Mesenteric fat pad (tissue), 1 donor: ENCODE measurements at regions not wholly inside any gene's neighbourhood (a gene's known extent, or its start where the extent isn't known, plus 50 kb on each side); places are given as distances from the start of the nearest gene placed in this dataset.
A peak's percentile ranks its signal among the peaks of the same experiment; 100 is the strongest.

Experiments
- DNase-seq: peaks from one replicate; pipeline ENCODE4 v3.0.0-alpha.2; 2020; ENCODE audit warnings: low spot score
- donor health status: DM: yes; HTN: yes; CAD: no.

DNA sequence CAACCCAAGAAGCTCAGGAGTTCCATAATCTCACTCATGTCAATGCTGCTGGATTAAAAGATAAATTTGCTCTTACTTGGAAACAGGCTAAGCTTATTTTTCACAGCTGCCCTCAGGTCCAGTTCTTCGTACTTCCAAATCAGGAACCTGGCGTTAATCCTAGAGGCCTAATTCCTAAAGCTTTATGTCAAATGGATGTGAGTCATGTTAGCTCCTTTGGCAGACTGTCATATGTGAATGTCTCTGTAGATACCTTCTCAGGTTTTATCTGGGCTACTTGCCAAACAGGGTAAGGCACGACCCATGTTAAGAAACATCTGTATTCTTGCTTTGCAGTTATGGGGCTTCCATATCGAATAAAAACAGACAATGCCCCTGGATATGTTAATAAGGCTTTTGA, 504.6 kb downstream of the ALG10 start:
- no peak for DNase-seq

DNA sequence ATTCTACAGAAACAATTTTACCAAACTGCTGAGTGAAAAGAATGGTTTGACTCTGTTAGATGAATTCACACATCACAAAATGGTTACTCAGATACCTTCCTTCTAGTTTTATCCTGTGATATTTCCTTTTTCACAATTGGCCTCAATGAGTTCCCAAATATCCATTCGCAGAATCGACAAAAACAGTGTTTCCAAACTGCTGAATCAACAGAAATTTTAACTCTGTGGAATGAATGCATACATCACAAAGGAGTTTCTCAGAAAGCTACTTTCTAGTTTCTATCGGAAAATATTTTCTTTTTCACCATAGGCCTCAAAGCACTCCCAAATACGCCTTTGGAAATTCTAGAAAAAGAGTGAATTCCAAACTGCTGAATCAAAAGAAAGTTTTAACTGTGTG, 525.0 kb downstream of the ALG10 start:
- no peak for DNase-seq

DNA sequence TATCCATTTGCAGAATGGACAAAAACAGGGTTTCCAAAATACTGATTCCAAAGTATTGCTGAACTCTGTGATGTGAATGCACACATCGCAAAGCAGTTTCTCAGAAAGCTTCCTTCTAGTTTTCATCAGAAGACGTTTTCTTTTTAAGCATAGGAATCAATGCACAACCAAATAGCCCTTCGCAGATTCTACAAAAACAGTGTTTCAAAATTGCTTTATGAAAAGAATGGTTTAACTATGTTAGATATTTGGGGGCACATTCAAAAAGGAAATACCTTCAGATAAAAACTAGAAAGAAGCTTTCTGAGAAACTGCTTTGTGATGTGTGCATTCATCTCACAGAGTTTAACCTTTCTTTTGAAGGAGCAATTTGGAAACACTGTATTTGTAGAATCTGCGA, 569.7 kb downstream of the ALG10 start:
- DNase-seq = no peak

DNA sequence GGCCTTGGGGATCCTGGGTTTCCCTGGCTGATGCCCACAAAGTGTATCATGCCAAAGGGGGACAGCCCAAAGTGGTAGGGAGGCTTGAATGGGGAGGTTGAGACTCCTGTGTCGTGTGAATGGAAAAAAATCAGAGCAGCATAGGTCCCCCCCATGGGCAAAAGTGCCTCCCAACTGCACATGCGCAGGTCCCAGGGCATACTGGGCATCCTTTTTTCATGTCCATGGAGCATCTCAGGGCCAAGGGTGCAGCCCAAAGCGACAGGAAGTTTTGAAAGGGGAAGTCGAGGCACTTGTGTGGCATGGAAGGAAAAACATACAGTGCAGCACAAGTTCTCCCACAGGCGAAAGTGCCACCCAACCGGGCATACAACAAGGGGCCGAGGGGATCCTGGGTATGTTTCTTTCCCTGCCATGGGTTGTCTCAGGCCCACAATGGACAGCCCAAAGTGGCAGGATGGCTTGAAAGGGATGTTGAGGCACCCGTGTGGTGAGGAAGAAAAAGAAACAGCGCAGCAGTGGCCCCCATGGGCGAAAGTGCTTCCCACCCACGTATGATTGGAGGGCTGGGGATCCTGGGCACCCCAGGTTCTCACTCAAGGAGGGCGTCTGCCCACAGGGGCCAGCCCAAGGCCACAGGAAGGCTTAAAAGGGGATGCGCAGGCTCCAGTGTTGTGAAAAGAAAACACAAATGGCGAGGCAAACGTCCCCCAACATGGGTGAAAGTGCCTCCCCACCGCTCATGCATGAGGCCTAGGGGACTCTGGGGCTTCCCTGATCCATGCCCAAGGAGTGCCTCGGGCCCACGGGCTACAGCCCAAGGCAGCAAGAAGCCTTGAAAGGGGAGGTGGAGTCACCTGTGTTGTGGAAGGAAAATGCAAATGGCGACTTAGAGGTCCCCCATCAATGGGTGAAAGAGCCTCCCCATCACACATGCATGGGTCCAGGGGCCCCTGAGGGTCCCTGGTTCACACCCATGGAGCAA, 573.7 kb downstream of the ALG10 start:
- peak; percentile 67 for DNase-seq

DNA sequence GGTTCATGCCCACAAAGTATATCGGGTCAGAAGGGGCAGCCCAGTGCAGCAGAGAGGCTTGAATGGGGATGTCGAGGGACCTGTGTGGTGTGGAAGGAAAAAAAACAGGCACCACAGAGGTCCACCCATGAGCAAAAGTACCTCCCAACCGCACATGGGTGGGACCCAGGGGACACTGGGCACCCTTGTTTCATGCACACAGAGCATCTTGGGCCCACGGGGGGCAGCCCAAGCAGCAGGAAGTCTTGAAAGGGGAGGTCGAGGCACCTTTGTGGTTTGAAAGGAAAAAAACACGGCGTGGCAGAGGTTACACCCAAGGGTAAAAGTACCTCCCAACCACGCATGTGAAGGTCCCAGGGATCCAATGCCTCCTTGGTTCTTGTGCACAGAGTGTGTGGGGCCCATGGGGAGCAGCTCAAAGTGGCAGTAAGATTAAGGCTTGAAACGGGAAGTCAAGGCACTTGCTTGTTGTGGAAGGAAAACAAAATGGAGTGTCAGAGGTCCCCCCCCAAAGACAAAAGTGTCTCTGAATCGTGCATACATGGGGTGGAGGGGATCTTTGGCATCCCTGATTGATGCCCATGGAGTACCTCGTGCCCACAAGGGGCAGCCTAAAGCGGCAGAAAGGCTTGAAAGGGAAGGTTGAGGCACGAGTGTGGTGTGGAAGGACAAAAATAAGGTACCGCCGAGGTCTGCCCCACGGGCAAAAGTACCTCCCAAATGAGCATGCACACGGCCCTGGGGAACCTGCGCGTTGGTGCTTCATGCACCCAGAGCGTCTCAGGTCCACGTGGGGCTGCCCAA, 575.5 kb downstream of the ALG10 start:
- peak; percentile 43 for DNase-seq

DNA sequence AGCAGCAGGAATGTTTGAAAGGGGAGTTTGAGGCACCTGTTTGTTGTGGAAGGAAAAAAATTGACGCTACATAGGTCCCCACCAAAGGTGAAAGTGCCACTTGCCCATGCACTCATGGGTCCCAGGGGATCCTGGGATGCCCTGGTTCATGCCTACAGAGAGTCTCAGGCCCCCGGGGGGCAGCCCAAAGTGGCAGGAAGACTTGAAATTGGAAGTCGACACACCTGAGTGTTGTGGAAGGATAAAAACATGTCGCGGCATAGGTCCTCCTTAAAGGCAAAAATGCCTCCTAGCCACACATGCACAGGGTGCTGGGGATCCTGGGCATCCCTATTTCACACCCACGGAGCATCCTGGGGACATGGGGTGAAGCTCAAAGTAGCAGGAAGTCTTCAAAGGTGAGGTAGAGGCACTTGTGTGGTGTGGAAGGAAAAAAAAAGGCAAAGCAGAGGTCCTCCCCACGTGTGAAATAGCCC, 576.1 kb downstream of the ALG10 start:
- DNase-seq = peak; percentile 51

DNA sequence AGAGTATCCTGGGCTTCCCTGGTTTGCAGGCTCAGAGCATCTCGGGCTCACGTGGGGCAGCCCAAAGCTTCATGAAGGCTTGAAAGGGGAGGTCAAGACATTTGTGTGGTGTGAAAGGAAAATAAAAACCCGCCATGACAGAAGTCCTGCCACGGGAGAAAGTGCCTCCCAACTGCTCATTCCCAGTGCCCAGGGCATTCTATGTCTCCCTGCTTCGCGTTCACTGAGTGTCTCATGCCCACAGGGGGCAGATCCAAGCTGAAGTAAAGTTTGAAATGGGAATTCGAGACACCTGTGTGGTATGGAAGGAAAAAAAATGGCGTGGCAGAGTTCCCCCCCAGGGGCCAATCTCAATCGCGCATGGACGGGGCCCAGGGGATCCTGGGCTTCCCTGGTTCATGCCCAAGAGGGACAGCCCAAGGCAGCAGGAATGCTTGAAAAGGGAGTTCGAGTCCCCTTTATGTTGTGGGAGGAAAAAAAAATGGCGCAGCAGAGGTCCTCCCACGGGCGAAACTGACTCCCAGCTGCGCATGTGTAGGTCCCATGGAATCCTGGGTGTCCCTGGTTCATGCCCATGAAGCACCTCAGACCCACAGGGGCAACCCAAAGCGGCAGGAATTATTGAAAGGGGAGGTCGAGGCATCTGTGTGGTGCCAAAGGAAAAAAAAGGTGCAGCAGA, 576.7 kb downstream of the ALG10 start:
- DNase-seq = no peak

DNA sequence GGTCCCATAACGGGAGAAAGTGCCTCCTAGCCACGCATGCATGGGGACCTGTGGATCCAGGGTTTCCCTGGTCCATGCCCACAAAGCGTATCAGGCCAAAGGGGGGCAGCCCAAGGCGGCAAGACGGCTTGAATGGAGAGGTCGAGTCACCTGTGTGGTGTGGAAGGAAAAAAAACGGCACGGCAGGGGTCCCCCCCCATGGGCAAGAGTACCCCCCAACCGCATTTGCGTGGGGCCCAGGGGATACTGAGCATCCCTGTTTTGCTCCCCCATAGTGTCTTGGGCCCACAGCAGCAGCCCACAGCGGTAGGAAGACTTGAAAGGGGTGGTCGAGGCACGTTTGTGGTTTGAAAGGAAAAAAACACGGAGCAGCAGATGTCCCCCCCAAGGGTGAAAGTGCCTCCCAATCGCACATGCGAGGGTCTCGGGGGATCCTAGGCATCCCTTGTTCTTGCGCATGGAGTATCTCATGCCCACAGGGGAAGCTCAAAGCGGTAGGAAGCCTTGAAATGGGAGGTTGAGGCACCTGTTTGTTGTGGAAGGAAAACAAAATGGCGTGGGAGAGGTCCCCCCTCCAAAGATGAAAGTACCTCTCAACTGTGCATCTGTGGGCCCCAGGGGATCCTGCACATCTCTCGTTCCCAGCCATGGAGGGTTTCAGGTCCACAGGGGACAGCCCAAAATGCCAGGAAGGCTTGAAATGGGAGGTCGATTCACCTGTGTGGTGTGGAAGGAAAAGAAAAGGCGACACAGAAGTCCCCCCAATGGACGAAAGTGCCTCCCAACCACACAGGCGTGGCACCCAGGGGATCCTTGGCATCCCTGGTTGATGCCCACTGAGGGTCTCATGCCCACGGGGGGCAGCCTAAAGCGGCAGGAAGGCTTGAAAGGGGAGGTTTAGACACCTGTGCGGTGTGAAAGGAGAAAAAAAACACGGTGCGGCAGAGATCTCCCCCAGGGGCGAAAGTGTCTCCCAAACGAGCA, 577.5 kb downstream of the ALG10 start:
- DNase-seq = peak; percentile 75

DNA sequence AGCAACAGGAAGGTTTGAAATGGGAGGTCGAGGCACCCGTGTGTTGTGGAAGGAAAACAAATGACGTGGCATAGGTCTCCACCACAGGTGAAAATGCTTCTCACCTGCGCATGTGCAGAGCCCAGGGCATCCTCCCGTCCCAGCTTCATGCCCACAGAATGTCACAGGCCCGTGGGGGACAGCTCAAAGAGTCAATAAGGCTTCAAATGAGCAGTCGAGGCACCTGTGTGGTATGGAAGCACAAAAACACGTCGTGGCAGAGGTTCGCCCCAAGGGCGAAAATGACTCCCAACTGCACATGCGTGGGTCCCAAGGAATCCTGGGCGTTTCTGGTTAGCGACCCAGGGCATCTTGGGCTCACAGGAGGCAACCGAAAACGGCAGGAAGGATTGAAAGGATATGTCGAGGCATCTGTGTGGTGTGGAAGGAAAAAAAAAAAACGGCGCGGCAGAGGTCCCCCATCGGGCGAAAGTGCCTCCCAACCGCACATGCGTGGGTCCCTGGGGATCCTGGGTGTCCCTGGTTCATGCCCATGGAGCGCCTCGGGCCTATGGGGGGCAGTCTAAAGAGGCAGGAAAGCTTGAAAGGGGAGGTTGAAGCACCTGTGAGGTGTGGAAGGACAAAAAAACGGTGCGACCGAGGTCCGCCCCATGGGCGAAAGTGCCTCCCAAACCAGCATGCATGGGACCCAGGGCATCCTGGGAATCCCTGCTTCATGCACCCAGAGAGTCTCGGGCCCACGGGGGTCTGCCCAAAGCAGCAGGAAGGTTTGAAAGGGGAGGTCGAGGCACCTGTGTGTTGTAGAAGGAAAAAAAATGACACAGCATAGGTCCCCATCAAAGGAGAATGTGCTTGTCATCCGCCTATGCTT, 578.5 kb downstream of the ALG10 start:
- DNase-seq = peak; percentile 76

DNA sequence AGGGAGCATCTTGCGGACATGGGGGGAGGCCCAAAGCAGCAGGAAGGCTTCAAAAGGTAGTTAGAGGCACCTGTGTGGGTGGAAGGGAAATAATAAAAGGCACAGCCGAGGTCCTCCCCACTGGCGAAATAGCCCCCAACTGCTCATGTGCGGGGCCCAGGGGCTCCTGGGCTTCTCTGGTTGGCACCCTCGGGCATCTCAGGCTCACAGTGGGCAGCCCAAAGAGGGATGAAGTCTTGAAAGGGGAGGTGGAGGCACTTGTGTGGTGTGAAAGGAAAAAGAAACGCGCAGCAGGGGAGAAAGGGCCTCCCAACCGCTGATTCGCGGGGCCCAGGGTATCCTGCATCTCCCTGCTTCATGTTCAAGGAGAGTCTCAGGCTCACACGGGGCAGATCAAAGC, 579.4 kb downstream of the ALG10 start:
- DNase-seq = peak; percentile 43

DNA sequence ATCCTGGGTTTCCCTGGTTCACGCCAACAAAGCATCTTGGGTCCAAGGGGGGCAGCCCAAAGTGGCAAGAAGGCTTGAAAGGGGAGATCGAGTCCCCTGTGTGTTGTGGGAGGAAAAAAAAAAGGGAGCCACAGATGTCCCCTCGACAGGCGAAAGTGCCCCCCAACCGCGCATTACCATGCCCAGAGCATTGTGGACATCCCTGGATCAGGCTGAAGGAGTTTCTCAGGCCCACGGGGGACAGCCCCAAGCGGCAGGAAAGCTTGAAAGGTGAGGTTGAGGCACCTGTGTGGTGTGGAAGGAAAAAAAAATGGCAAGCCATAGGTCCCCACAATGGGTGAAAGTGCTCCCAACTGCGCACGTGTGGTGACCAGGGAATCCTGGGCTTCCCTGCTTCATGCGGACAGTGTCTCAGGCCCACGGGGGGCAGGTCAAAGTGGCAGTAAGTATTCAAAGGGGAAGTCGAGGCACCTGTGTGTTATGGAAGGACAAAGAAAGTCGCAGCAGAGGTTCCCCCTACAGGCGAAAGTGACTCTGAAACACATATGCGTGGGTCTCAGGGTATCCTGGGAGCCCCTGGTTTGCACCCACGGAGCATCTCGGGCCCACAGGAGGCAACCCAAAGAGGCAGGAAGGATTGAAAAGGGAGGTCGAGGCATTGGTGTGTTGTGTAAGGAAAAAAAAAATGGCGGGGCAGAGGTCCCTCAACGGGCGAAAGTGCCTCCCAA, 580.1 kb downstream of the ALG10 start:
- DNase-seq = peak; percentile 53

DNA sequence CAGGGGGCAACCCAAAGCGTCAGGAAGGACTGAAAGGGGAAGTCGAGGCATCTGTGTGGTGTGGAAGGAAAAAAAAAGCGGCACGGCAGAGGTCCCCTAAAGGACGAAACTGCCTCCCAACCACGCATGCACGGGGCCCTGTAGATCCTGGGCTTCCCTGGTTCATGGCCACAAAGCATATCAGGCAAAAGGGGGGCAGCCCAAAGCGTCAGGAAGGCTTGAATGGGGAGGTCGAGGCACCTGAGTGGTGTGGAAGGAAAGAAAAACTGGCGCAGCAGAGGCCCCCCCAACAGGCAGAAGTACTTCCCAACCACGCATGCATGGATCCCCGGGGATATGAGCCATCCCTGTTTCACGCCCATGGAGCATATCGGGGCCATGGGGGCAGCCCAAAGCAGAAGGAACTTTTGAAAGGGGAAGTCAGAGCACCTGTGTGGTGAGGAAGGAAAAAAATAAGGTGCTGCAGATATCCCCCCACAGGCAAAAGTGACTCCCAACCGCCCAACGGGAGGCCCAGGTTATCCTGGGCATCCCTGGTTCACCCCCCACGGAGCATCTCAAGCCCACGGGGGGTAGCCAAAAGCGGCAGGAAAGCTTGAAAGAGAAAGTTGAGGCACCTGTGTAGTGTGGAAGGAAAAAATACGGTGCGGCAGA, 581.2 kb downstream of the ALG10 start:
- DNase-seq = peak; percentile 49

DNA sequence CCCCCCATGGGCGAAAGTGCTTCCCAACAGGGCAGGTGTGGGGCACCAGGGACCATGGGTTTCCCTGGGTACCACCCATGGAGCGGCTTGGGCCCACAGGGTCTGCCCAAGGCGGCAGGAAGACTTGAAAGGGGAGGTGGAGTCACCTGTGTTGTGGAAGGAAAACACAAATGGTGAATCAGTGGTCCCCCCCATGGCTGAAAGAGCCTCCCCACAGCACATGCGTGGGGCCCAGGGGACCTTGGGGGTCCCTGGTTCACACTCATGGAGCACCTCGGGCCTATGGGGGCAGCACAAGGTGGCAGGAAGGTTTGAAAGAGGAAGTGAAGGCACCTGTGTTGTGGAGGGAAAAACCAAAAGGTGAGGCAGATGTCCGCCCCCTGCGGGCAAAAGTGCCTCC, 581.9 kb downstream of the ALG10 start:
- DNase-seq = peak; percentile 67

DNA sequence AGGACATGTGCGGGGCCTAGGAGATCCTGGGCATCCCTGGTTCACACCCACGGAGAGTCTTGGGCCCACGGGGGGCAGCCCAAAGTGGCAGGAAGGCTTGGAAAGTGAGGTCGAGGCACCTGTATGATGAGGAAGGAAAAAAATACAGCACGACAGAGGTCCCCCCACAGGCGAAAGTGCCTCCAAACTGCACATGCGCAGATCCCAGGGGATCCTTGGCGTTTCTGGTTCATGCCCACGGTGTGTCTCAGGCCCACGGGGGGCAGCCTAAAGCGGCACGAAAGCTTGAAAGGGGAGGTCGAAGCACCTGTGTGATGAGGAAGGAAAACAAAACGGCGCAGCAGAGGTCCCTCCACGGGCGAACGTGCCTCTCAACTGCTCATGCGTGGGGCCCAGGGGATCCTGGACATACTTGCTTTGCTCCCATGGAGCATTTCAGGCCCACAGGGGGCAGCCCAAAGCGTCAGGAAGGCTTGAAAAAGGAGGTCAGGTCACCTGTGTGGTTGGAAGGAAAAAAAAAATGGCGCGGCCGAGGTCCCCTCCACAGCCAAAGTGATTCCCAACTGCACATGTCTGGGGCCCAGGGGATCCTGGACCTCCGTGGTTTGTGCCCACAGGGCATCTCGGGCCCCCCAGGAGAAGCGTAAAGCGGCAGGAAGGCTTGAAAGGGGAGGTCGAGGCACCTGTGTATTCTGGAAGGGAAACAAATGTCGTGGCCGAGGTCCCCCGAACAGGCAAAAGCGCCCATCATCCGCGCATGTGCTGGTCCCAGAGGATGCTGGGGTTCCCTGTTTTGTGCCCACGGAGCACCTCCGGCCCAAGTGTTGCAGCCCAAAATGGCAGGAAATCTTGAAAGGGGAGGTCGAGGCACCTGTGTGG, 582.6 kb downstream of the ALG10 start:
- DNase-seq = peak; percentile 41

DNA sequence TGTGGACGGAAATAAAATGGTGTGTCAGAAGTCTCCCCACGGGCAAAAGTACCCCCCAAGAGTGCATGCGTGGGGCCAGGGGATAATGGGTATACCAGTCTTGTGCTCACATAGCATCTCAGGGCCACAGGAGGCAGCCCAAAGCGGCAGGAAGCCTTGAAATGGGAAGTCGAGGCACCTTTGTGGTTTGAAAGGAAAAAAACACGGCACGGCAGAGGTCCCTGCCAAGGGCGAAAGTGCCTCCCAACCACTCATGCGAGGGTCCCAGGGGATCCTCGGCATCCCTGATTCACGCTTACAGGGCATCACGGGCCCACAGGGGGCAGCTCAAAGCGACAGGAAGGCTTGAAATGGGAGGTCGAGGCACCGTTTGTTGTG, 583.2 kb downstream of the ALG10 start:
- no peak for DNase-seq

DNA sequence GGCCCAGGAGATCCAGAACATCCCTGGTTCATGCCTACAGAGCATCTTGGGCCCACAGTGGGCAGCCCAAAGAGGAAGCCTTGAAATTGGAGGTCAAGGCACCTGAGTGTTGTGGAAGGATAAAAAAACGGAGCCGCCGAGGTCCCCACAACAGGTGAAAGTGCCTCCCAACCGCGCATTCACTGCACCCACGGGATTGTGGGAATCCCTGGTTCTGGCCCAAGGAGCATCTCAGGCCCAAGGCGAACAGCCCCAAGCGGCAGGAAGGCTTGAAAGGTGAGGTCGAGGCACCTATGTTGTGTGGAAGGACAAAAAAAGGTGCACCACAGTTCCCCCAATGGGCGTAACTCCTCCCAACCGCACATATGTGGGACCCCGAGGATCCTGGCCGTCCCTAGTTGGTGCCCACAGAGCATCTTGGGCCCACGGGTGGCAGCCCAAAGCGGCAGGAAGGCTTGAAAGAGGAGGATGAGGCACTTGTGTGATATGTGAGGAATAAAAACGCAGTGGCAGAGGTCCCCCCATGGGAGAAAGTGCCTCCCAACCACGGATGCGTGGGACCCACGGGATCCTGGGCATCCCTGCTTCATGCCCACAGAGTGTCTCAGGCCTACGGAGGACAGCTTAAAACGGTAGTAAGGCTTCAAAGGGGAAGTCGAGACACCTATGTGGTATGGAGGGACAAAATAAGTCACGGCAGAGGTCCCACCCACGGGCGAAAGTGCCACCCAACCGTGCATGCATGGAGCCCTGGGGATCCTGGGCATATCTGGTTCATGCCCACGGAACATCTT, 583.9 kb downstream of the ALG10 start:
- peak; percentile 73 for DNase-seq
